SK-N-SH treated with all-trans-retinoic acid at 6 μM for 48 hours (cell line): ENCODE measurements at regions not wholly inside any gene's neighbourhood (a gene's known extent, or its start where the extent isn't known, plus 50 kb on each side); places are given as distances from the start of the nearest gene placed in this dataset.

ENCODE experiments used
- ARNTL ChIP-seq: fragments of 450-650 bp; formaldehyde crosslinking; IDR thresholded peaks from 2 replicates; pipeline ENCODE4 v1.5.0; 2020; ENCODE audit warnings: low read depth, mild to moderate bottlenecking, moderate library complexity, borderline replicate concordance
- BACH2 ChIP-seq: fragments of 250-450 bp; sonication (Bioruptor Pico); IDR thresholded peaks from 2 replicates; pipeline ENCODE4 v1.9.0; 2021; ENCODE audit warnings: mild to moderate bottlenecking, borderline replicate concordance
- ESRRG ChIP-seq: fragments of 250-450 bp; sonication (Bioruptor Pico); IDR thresholded peaks from 2 replicates; pipeline ENCODE4 v1.6.1; 2021; ENCODE audit warnings: mild to moderate bottlenecking
- OSR1 ChIP-seq: fragments of 250-450 bp; sonication (Bioruptor Pico); IDR thresholded peaks from 2 replicates; pipeline ENCODE4 v1.8.0; 2022; ENCODE audit warnings: moderate library complexity, mild to moderate bottlenecking, inconsistent platforms
- PATZ1 ChIP-seq: fragments of 250-450 bp; sonication (Bioruptor Pico); IDR thresholded peaks from 2 replicates; pipeline ENCODE4 v1.8.0; 2020; ENCODE audit warnings: mild to moderate bottlenecking, moderate library complexity, borderline replicate concordance
- PPARA ChIP-seq: fragments of 250-450 bp; sonication (Bioruptor Pico); IDR thresholded peaks from 2 replicates; pipeline ENCODE4 v1.5.0; 2020; ENCODE audit warnings: mild to moderate bottlenecking, borderline replicate concordance
- RARB ChIP-seq: fragments of 250-450 bp; sonication (Bioruptor Pico); IDR thresholded peaks from 2 replicates; pipeline ENCODE4 v1.8.0; 2021; ENCODE audit warnings: mild to moderate bottlenecking, moderate library complexity
- SNAI2 ChIP-seq: fragments of 250-450 bp; sonication (Bioruptor Pico); IDR thresholded peaks from 2 replicates; pipeline ENCODE4 v1.5.0; 2020; ENCODE audit warnings: mild to moderate bottlenecking, moderate library complexity
- TSHZ2 ChIP-seq: fragments of 250-450 bp; sonication (Bioruptor Pico); IDR thresholded peaks from 2 replicates; pipeline ENCODE4 v1.5.0; 2020; ENCODE audit warnings: mild to moderate bottlenecking, moderate library complexity
- ZFP30 ChIP-seq: fragments of 450-650 bp; formaldehyde crosslinking; IDR thresholded peaks from 2 replicates; pipeline ENCODE4 v1.5.0; 2022; ENCODE audit warnings: mild to moderate bottlenecking, moderate library complexity
- ZNF565 ChIP-seq: fragments of 450-650 bp; formaldehyde crosslinking; conservative IDR thresholded peaks from 2 replicates; pipeline ENCODE4 v1.5.0; 2020; ENCODE audit warnings: low read depth, mild to moderate bottlenecking, moderate library complexity
- TF ChIP-seq, protein P1 (sequence below): fragments of 250-450 bp; sonication (Bioruptor Pico); IDR thresholded peaks from 2 replicates; pipeline ENCODE4 v1.5.1; 2020; ENCODE audit warnings: low read depth, mild to moderate bottlenecking, moderate library complexity

GRCh38 chr7:85412912-85413311 is 226.1 kb upstream of the SEMA3D start:
- TF ChIP-seq PATZ1 (CRISPR knock-in tag) (no peak), ARNTL (CRISPR knock-in tag) (no peak), PPARA (CRISPR knock-in tag) (no peak), TSHZ2 (CRISPR knock-in tag) (no peak), RARB (no peak), ZNF565 (no peak), OSR1 (no peak), ZFP30 (CRISPR knock-in tag) (no peak), SNAI2 (CRISPR knock-in tag) (no peak), BACH2 (CRISPR knock-in tag) (no peak), ESRRG (no peak)
- TF ChIP-seq, protein P1, sequence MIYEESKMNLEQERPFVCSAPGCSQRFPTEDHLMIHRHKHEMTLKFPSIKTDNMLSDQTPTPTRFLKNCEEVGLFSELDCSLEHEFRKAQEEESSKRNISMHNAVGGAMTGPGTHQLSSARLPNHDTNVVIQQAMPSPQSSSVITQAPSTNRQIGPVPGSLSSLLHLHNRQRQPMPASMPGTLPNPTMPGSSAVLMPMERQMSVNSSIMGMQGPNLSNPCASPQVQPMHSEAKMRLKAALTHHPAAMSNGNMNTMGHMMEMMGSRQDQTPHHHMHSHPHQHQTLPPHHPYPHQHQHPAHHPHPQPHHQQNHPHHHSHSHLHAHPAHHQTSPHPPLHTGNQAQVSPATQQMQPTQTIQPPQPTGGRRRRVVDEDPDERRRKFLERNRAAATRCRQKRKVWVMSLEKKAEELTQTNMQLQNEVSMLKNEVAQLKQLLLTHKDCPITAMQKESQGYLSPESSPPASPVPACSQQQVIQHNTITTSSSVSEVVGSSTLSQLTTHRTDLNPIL (CRISPR knock-in tag), result no peak
